Endothelial cell (in vitro differentiated cells): ENCODE measurements at regions not wholly inside any gene's neighbourhood (a gene's known extent, or its start where the extent isn't known, plus 50 kb on each side); places are given as distances from the start of the nearest gene placed in this dataset.

Source experiments
- DNase-seq: peaks from one replicate; pipeline ENCODE4 v3.0.0; 2021; ENCODE audit warnings: low spot score
- H3K27ac Mint-ChIP-seq: one replicate; pipeline ENCODE4 v1.8.0; 2021; ENCODE audit warnings: mixed read lengths, inconsistent platforms; ENCODE audit not compliant: unreplicated experiment
- H3K27me3 Mint-ChIP-seq: one replicate; pipeline ENCODE4 v1.8.0; 2021; ENCODE audit warnings: mild to moderate bottlenecking, moderate library complexity, mixed read lengths, inconsistent platforms; ENCODE audit not compliant: unreplicated experiment
- H3K36me3 Mint-ChIP-seq: one replicate; pipeline ENCODE4 v1.8.0; 2021; ENCODE audit warnings: mild to moderate bottlenecking, low read depth, mixed read lengths, inconsistent platforms; ENCODE audit not compliant: unreplicated experiment
- H3K4me1 Mint-ChIP-seq: one replicate; pipeline ENCODE4 v1.8.0; 2021; ENCODE audit warnings: mild to moderate bottlenecking, mixed read lengths, inconsistent platforms; ENCODE audit not compliant: unreplicated experiment
- H3K4me3 Mint-ChIP-seq: one replicate; pipeline ENCODE4 v1.8.0; 2021; ENCODE audit warnings: mild to moderate bottlenecking, mixed read lengths, inconsistent platforms; ENCODE audit not compliant: unreplicated experiment
- H3K9me3 Mint-ChIP-seq: one replicate; pipeline ENCODE4 v1.8.0; 2021; ENCODE audit warnings: mixed read lengths, inconsistent platforms; ENCODE audit not compliant: unreplicated experiment
- TF ChIP-seq, protein P1 (sequence below): fragments of 200-600 bp; sonication (generic); IDR thresholded peaks from one replicate; pipeline ENCODE4 v1.5.0; 2021; ENCODE audit warnings: antibody characterized with exemption; ENCODE audit not compliant: unreplicated experiment

DNA sequence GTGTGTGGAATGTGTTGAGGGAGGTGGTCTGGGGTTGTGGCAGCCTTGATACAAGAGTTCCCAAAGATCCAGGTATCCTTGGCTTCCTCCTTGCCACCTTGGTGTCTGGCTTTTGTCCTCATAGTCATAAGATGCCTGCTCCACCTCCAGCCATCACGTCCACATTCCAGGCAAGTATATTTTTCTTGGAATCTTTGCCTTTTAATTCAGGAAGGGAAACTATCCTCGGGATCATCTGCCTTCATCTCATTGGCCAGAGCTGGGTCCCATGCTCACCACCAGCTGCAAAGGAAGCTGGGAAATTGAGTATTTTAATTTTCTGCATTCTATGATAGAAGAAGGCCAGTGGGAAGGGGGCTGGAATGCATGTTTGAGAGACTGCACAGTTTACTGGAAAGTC, 186.7 kb downstream of the C9orf50 start:
- Mint-ChIP-seq H3K4me1 (peaks cover 22% of the 10 kb centered on the region), H3K27me3 (peaks cover 24% of the 10 kb centered on the region), H3K27ac (no peak overlapping the region), H3K9me3 (no peaks in the 10 kb centered on the region), H3K4me3 (no peak overlapping the region), H3K36me3 (no peaks in the 10 kb centered on the region)
- DNase-seq, result no peak
- TF ChIP-seq, protein P1, sequence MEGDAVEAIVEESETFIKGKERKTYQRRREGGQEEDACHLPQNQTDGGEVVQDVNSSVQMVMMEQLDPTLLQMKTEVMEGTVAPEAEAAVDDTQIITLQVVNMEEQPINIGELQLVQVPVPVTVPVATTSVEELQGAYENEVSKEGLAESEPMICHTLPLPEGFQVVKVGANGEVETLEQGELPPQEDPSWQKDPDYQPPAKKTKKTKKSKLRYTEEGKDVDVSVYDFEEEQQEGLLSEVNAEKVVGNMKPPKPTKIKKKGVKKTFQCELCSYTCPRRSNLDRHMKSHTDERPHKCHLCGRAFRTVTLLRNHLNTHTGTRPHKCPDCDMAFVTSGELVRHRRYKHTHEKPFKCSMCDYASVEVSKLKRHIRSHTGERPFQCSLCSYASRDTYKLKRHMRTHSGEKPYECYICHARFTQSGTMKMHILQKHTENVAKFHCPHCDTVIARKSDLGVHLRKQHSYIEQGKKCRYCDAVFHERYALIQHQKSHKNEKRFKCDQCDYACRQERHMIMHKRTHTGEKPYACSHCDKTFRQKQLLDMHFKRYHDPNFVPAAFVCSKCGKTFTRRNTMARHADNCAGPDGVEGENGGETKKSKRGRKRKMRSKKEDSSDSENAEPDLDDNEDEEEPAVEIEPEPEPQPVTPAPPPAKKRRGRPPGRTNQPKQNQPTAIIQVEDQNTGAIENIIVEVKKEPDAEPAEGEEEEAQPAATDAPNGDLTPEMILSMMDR, result no peak

DNA sequence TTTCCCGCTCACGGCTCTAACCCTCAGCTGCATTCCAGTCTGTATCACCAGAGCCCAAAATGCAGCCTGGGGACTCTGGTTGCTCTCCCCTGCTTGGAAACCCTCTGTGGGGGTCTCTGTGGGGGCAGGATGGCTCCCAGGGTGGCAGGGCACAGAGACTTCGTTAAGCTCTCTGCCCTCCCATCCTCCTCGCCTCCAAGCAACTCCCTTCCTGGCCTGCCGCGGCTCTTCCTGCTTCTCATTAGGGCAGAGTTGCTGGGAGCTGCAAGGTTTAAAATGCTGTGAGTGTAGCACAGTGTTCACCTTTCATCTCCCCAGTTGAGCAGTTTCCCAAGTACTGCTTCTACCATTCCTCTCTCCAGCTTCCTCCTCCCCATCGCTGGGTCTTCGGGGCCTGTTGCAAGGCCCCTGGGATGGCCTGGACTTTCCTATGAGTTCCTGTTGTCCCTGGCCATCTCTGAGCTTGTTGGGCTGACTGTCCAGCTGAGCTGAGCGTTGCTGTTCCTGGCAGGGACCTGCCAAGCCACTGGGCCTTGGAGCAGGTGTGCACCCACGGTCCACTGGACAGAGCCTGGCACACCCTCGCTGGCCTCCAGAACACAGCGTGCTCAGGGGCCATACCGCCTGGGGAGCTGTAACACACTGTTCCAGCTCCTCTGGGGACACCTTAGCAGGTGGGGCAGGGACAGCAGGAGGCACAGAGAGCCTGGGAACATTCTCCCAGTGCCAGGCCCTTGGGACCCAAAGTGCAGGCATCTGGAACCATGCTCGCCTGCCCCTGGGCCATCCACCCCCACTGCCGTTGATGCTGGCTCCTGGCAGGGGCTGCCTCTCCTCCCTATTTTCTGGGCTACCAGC, 188.4 kb downstream of the C9orf50 start:
- Mint-ChIP-seq H3K9me3 (no peaks in the 10 kb centered on the region), H3K4me3 (no peak overlapping the region), H3K27me3 (peaks cover 14% of the 10 kb centered on the region), H3K4me1 (peaks cover 10% of the 10 kb centered on the region), H3K36me3 (no peaks in the 10 kb centered on the region), H3K27ac (peak overlapping the region; percentile 34)
- DNase-seq, result no peak
- TF ChIP-seq, protein P1, result no peak

DNA sequence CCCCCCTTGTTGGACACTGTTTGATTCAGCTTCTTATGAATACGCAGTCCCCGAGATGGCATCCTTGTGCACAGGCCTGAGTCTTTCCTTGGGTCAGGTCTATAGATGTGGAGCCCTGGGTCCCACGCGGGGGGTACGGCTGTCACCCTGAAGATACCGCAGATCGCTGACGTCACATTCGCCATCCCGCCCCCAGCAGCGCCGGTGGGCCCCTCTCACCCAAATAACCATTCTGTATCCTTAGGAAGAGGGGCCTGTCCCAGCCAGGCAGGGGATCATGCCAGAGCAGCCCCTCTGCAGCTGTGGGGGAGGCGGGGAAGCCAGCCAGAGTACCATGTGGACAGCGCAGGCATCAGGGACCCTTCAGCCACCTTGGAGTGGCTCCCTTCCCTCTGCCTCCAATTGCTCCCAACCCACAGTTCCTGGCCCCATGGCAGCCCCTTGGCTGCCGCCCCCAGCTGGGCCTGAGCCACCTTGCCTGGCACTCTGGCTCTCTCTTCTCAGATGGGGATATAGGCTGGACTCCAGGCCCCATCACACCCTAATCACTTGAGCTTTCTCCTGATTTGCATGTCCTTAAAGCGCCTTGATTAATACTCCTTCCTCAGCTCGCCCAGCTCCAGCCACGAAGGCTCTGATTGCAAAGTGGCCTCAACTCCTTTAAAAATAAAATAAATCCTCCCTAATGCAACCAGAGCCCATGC, 189.8 kb downstream of the C9orf50 start:
- H3K36me3 Mint-ChIP-seq, result no peaks in the 10 kb centered on the region
- H3K27me3 Mint-ChIP-seq, result peaks cover 10% of the 10 kb centered on the region
- TF ChIP-seq, protein P1, result no peak
- peaks cover 6% of the 10 kb centered on the region for H3K4me1 Mint-ChIP-seq
- no peak overlapping the region for H3K4me3 Mint-ChIP-seq
- no peaks in the 10 kb centered on the region for H3K9me3 Mint-ChIP-seq
- DNase-seq, result no peak
- H3K27ac Mint-ChIP-seq, result no peak overlapping the region

GRCh38 chr9:129428864-129429577, 191.9 kb downstream of the C9orf50 start:
- Mint-ChIP-seq H3K36me3 (no peaks in the 10 kb centered on the region), H3K27ac (no peak overlapping the region), H3K27me3 (peaks cover 8% of the 10 kb centered on the region), H3K9me3 (no peaks in the 10 kb centered on the region), H3K4me3 (no peak overlapping the region), H3K4me1 (peaks cover 6% of the 10 kb centered on the region)
- DNase-seq, result no peak
- TF ChIP-seq, protein P1, result no peak
